ENCODE measurements at regions not wholly inside any gene's neighbourhood (a gene's known extent, or its start where the extent isn't known, plus 50 kb on each side); places are given as distances from the start of the nearest gene placed in this dataset.

DNA sequence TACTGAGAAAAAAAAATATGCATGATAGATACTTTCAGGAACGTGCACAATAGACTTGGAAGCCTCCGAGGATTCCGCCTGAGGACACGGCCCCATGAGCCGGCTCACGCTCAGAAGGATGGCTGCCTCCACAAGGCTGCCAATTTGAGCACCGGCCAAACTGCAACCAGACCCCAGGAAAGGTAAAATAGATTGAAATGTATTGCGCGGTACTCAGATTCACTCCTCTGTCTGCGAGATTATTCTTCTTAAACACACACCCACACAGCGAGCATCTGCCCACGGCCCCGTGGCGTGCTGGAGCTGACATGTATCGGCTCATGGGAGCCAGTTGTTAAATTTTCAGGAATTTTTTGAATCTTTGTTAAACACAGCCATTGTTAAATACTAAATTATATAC is 653.2 kb upstream of the MKI67 start:
- no peak for DNase-seq

DNA sequence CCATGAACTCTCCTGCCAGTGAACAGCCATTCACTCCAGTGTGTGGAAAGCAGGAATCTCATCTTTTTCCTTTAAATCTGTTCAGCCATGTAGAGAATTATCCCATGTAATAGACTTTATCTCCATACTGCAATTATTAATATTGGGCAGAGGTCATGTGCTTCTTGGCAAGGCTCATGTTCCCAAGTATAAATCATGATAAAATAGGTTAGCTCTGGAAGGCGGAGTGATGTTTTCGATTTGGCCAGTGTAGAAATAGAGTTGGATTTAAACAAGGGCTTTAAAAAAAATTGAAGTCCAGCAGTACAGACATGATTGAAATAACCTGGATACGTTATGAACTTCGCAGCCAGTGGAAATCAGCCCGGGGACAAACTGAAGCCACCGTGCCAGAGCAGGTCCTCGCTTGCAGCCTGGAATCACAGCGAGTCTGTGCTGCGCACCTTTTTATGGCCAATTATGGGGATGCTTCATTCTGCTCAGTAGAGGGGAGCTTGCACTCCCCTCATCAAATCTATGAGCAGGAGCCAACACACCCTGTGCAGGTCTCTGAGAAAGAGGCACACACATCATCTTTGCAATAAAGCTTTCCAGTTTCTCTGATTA is 654.0 kb upstream of the MKI67 start:
- no peak for DNase-seq

DNA sequence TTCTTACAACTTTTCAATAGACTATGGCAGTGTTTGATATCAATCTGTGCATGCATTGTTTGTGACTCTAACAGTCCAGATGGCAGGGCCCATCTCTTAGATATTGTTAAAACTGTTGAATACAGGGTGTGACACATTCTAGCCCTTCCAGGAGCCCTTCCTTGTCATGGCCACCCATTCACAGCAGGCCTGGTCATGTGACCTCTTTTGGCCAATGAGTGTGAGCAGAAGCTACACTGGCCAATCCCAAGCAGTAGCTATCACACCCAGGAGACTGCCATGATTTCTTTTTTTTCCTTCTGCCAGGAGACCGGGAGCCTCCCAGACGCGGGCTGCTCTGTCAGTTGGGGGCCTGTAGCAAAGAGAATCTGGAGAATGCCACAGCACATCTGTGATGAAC is 655.4 kb upstream of the MKI67 start:
- no peak for DNase-seq

DNA sequence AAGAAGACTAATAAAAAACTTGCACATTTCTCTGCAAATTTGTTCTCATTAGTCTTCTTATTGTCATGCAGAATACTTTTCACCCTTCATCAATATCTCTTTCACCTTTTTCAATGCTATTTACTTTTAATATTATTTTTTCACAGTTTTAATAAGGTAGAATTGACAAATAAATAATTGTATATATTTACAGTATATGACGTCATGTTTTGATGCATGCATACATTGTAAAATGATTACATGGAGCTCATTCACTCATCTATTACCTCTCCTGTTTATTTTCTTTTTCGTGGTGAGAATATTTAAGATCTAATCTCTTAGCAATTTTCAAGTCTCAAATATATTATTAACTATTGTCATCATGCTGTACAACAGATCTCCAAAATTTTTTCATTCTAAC is 658.2 kb upstream of the MKI67 start:
- DNase-seq = no peak

- DNase-seq = no peak
These were observed 666.4 kb upstream of the MKI67 start for GRCh38 chr10:128792426-128793140.

GRCh38 chr10:128793726-128794655 is 667.8 kb upstream of the MKI67 start:
- DNase-seq = no peak

GRCh38 chr10:128796396-128796912 is 670.2 kb upstream of the MKI67 start:
- no peak for DNase-seq

- no peak for DNase-seq
These were observed 665.0 kb upstream of the MGMT start for GRCh38 chr10:128802062-128802461.

- DNase-seq = no peak
These were observed 663.3 kb upstream of the MGMT start for GRCh38 chr10:128803790-128804189.

GRCh38 chr10:128804411-128804810 is 662.6 kb upstream of the MGMT start:
- no peak for DNase-seq

GRCh38 chr10:128808921-128809440 is 658.1 kb upstream of the MGMT start:
- no peak for DNase-seq

DNA sequence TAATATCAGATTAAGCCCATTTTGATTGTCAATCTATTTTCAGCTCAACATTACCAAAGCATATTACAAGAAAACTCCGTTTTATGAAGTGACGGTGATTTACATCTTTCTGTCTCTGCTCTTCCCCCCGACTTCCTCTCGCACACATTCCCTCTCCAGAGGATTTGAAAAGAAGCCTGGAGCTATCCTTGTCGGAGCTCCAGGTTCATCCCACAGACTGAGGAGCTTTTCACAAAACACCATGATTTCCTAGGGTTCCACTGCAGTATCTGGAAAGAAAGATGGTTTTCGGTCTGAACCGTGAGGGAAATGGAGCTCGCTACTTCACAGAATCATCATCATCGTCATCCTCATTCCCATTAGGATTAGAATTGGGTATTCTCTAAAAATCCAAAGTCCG is 655.5 kb upstream of the MGMT start:
- no peak for DNase-seq

DNA sequence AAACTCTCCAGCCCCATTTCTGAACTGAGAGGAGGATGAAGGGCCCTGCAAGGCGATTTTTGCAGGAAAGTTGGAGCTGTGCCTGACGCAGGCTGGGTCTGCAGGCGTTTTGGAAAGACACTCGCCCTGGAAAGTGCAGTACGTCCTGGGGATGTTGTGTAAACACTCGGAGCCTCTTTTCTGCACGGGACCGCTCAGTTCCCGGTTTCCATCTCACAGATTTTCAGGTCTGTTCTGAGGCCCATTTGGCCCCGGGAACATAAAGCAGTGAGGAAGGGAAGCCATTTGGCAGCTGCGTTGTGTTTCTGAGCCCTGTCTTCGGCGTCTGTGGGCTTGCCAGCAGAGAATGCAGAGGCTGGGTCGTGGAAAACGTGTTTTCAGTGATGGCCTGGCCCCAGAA is 655.0 kb upstream of the MGMT start:
- no peak for DNase-seq

- DNase-seq = no peak
These were observed 653.5 kb upstream of the MGMT start for GRCh38 chr10:128813574-128813973.

DNA sequence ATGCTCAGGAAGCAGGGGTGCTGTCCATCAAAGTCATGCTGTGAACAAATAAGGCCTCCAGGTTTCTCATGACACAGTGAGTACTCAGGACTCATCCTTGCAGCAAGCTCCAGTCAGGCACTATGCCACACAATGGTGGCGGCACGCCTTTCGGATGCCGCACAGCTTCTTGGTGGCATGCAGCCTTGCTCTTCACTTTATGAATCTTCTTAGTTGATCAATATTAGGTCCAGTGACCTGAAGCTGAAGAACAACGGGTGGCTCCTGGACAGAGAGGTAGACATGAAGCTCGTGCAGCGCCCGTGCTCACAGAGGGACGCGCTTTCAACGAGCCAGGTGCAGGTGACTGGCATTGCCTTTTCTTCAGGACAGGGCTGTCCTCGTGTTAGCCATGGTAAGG is 653.0 kb upstream of the MGMT start:
- no peak for DNase-seq

DNA sequence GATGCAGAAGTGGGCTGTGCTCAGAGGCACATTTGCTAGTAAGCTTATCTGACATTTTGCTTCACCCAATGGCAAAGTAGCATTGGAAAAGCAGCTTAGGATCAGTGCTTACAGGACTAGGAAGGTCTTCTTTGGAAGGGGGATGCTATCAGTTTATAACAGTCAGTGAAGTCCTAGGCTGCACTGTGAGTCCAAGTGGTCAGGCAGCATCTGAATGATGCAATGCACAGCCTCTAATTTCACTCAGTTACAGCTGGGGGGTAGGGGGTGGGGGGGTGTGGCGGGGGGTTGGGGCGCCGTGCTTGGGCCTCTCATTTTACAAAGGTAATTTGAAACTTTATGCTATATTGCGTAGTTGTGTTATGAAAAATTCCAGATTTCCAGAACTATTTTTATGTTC is 652.3 kb upstream of the MGMT start:
- DNase-seq = no peak

DNA sequence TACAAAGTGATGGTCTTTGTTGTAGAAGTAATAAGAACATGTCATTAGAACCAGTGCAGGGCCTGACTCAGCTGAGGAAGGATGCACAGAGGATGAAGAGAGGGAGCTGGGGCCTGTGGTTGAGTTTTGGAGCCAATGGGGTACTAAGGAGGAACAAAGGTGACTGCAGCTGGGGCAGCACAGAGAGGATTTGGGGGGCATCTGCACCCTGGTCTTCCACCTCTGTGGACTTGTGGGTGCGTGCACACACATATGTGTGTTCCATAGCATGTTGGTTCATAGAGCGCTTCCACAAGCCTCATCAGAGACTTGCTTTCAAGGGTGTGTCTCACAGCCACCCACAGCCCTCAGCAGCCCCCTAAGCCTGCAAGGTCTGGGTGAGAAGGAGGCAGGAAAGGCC is 650.3 kb upstream of the MGMT start:
- DNase-seq = no peak

DNA sequence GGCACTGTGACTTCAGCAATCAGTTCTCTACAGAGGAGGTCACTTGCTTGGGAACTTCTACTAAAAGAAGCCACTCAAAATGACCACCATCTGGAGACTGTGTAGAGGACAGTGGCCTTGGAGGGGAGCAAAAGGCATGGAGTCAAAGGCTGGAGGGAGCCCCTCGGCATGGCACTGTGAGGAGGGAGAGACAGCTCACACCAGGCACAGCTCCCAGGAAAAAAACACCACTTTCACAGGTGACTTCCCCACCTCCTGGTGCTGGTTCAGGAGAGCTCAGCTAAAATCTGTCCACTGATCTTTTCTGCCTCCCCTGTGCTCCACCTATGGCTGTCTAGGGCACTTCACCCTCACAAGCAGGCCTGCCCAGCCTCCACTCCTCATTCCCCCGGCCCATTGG is 649.4 kb upstream of the MGMT start:
- no peak for DNase-seq

DNA sequence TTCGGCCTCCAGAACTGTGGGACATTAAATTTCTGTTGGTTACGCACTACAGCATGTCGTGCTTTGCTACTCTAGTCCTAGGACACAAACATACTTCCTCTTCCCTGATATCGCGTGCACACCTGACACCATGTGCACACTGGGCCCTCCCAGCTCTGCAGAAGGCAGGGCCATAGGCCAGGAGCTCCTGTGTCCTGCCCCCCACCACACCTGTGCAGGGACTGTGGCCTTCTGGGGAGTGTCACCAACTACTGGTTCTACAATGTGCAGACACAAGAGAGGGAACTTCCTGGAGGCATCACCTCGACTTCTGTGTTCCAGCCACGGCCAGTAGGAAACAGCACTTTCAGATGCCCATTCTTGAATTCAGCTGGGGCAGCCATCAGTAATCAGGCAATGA is 646.4 kb upstream of the MGMT start:
- no peak for DNase-seq

- no peak for DNase-seq
These were observed 643.8 kb upstream of the MGMT start for GRCh38 chr10:128823201-128823600.

- no peak for DNase-seq
These were observed 641.4 kb upstream of the MGMT start for GRCh38 chr10:128825626-128826025.

DNA sequence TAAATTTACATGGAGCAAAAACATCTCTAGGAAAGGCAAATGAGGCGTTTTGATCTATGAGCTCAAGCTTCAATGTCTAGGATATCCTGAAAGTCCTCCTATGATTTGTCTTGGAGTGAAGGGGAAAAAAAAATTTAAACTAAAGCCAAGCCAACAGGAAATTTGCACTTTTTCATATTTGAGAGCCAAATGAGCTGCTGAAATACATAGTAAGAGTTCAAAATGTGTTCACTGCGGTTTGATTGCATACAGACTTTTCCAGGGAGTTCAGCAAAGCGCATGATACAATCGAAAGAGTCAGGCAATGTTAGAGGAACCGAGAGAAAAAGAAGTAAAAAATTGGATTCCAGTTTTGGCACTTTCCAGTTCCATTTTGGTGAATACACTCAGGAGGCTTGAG is 633.4 kb upstream of the MGMT start:
- DNase-seq = no peak

- no peak for DNase-seq
These were observed 631.7 kb upstream of the MGMT start for GRCh38 chr10:128835361-128835760.

Measured in CD4-positive, alpha-beta T cell treated with Interleukin-4 for 1 hour (primary cell).